HUES6 (cell line): ENCODE measurements at regions not wholly inside any gene's neighbourhood (a gene's known extent, or its start where the extent isn't known, plus 50 kb on each side); places are given as distances from the start of the nearest gene placed in this dataset.

Source experiments
- H3K27ac ChIP-seq: 2 replicates; pipeline ENCODE4 v1.7.0; 2013; ENCODE audit warnings: low read depth, mild to moderate bottlenecking, low read length, inconsistent platforms
- H3K27me3 ChIP-seq: 2 replicates; pipeline ENCODE4 v1.6.1; 2013; ENCODE audit warnings: low read length; ENCODE audit not compliant: control insufficient read depth, insufficient read depth
- H3K36me3 ChIP-seq: 2 replicates; pipeline ENCODE4 v1.6.1; 2013; ENCODE audit warnings: low read length; ENCODE audit not compliant: control insufficient read depth, insufficient read depth
- H3K4me1 ChIP-seq: 2 replicates; pipeline ENCODE4 v1.6.1; 2013; ENCODE audit warnings: low read length; ENCODE audit not compliant: control insufficient read depth, insufficient read depth
- H3K4me3 ChIP-seq: 2 replicates; pipeline ENCODE4 v1.5.1; 2013; ENCODE audit warnings: low read depth, low read length
- H3K9ac ChIP-seq: one replicate; pipeline ENCODE4 v1.6.1; 2013; ENCODE audit warnings: mild to moderate bottlenecking, low read length
- H3K9me3 ChIP-seq: 2 replicates; pipeline ENCODE4 v1.6.1; 2013; ENCODE audit warnings: low read depth, low read length; ENCODE audit not compliant: control insufficient read depth, insufficient read depth

- no peak overlapping the region for H3K4me3 ChIP-seq
- H3K9me3 ChIP-seq = no peaks in the 10 kb centered on the region
- peaks cover 8% of the 10 kb centered on the region; the same call in 1 of the 2 replicates for H3K27me3 ChIP-seq
- peaks cover 34% of the 10 kb centered on the region for H3K4me1 ChIP-seq
- no peaks in the 10 kb centered on the region for H3K36me3 ChIP-seq
- no peak overlapping the region for H3K27ac ChIP-seq
- H3K9ac ChIP-seq = no peak overlapping the region
These were observed 60.3 kb downstream of the ADRA2C start for GRCh38 chr4:3826247-3827172.

- no peak overlapping the region for H3K4me3 ChIP-seq
- H3K36me3 ChIP-seq = no peaks in the 10 kb centered on the region
- peaks cover 8% of the 10 kb centered on the region; the same call in 1 of the 2 replicates for H3K27me3 ChIP-seq
- H3K4me1 ChIP-seq = peaks cover 25% of the 10 kb centered on the region
- H3K27ac ChIP-seq = no peak overlapping the region
- H3K9me3 ChIP-seq = no peaks in the 10 kb centered on the region
- no peak overlapping the region for H3K9ac ChIP-seq
These were observed 61.7 kb downstream of the ADRA2C start for GRCh38 chr4:3827616-3828492.

GRCh38 chr4:3828546-3828945, 62.4 kb downstream of the ADRA2C start:
- Histone ChIP-seq H3K4me1 (peaks cover 25% of the 10 kb centered on the region), H3K4me3 (no peak overlapping the region), H3K27ac (no peak overlapping the region), H3K9ac (no peak overlapping the region), H3K27me3 (peaks cover 8% of the 10 kb centered on the region; the same call in 1 of the 2 replicates), H3K36me3 (no peaks in the 10 kb centered on the region), H3K9me3 (no peaks in the 10 kb centered on the region)

GRCh38 chr4:3829211-3829955, 63.2 kb downstream of the ADRA2C start:
- Histone ChIP-seq H3K36me3 (no peaks in the 10 kb centered on the region), H3K9ac (no peak overlapping the region), H3K4me1 (peaks cover 30% of the 10 kb centered on the region), H3K27me3 (peaks cover 8% of the 10 kb centered on the region; the same call in 1 of the 2 replicates), H3K9me3 (no peaks in the 10 kb centered on the region), H3K4me3 (no peak overlapping the region), H3K27ac (no peak overlapping the region)

GRCh38 chr4:3829956-3830773, 64.0 kb downstream of the ADRA2C start:
- Histone ChIP-seq H3K4me3 (no peak overlapping the region), H3K27ac (no peak overlapping the region), H3K9ac (no peak overlapping the region), H3K27me3 (peaks cover 8% of the 10 kb centered on the region; the same call in 1 of the 2 replicates), H3K9me3 (no peaks in the 10 kb centered on the region), H3K4me1 (peaks cover 38% of the 10 kb centered on the region), H3K36me3 (no peaks in the 10 kb centered on the region)

GRCh38 chr4:3830774-3831528, 64.8 kb downstream of the ADRA2C start:
- Histone ChIP-seq H3K4me1 (peaks cover 46% of the 10 kb centered on the region), H3K27me3 (peaks cover 8% of the 10 kb centered on the region; the same call in 1 of the 2 replicates)

GRCh38 chr4:3831529-3832150, 65.5 kb downstream of the ADRA2C start:
- H3K27me3 ChIP-seq = peaks cover 8% of the 10 kb centered on the region; the same call in 1 of the 2 replicates

More at GRCh38 chr4:3830774-3831528, 64.8 kb downstream of the ADRA2C start:
- H3K4me3 ChIP-seq = no peak overlapping the region
- H3K9me3 ChIP-seq = no peaks in the 10 kb centered on the region
- no peaks in the 10 kb centered on the region for H3K36me3 ChIP-seq
- H3K27ac ChIP-seq = no peak overlapping the region
- no peak overlapping the region for H3K9ac ChIP-seq

GRCh38 chr4:3832536-3833220, 66.5 kb downstream of the ADRA2C start:
- Histone ChIP-seq H3K27me3 (peaks cover 8% of the 10 kb centered on the region; the same call in 1 of the 2 replicates), H3K27ac (no peak overlapping the region), H3K9me3 (peaks cover 2% of the 10 kb centered on the region), H3K4me1 (peaks cover 59% of the 10 kb centered on the region), H3K36me3 (no peaks in the 10 kb centered on the region), H3K4me3 (no peak overlapping the region), H3K9ac (no peak overlapping the region)

More at GRCh38 chr4:3831529-3832150, 65.5 kb downstream of the ADRA2C start:
- Histone ChIP-seq H3K9me3 (no peaks in the 10 kb centered on the region), H3K4me1 (peaks cover 51% of the 10 kb centered on the region), H3K9ac (no peak overlapping the region), H3K36me3 (no peaks in the 10 kb centered on the region), H3K4me3 (no peak overlapping the region), H3K27ac (no peak overlapping the region)
